B cell (primary cell): ENCODE measurements at regions not wholly inside any gene's neighbourhood (a gene's known extent, or its start where the extent isn't known, plus 50 kb on each side); places are given as distances from the start of the nearest gene placed in this dataset.

Source experiments
- ATAC-seq: fragments of 200-7000 bp; cut with Tn5 transposase; one replicate; pipeline ENCODE4 v1.10.0; 2021; ENCODE audit warnings: low read depth, mild to moderate bottlenecking, moderate number of reproducible peaks, moderate library complexity
- CTCF ChIA-PET: fragments of 350-600 bp; sonication (Branson Sonifier 250); formaldehyde crosslinking; loops from one replicate; lab custom pipeline; 2021; ENCODE audit warnings: antibody characterized with exemption, inconsistent platforms; lab: Charles Lee
- POLR2A ChIA-PET: fragments of 350-600 bp; sonication (Branson Sonifier 250); formaldehyde crosslinking; loops from one replicate; lab custom pipeline; 2021; ENCODE audit warnings: antibody characterized with exemption; lab: Charles Lee
- DNase-seq: peaks from one replicate; pipeline ENCODE4 v3.0.0; 2013
- H2AFZ ChIP-seq: 2 replicates; pipeline ENCODE4 v1.6.1; 2012; ENCODE audit warnings: mild to moderate bottlenecking, low read depth, low read length; ENCODE audit not compliant: insufficient read depth, poor library complexity, severe bottlenecking
- H3K27ac ChIP-seq, 2 donors: 1 replicate in 1 of 2; 2 replicates in 1 of 2; pipeline ENCODE4 v1.5.1; 2012 to 2013; ENCODE audit warnings: low read length in 2 of 2, mild to moderate bottlenecking in 2 of 2, moderate library complexity in 1 of 2
- H3K27me3 ChIP-seq, 4 experiments: fragments of 200-600 bp in 1 of 4; sonication (generic) in 1 of 4; replicated peaks in 1 of 4; 1 replicate in 2 of 4; 2 replicates in 2 of 4; pipeline versions ENCODE4 v1.6.1 to v1.7.0; 2013 to 2016; ENCODE audit warnings: low read length in 3 of 4, mild to moderate bottlenecking in 2 of 4, mixed read lengths in 1 of 4, moderate library complexity in 1 of 4; ENCODE audit not compliant: insufficient read depth in 4 of 4, control insufficient read depth in 3 of 4; ENCODE audit errors: control extremely low read depth in 1 of 4
- H3K36me3 ChIP-seq, 2 experiments: replicated peaks in 1 of 2; 1 replicate in 1 of 2; 2 replicates in 1 of 2; pipeline versions ENCODE4 v1.6.1 to v1.7.1; 2013; ENCODE audit warnings: low read length in 1 of 2; ENCODE audit not compliant: insufficient read depth in 2 of 2, control insufficient read depth in 1 of 2; ENCODE audit errors: control extremely low read depth in 1 of 2, extremely low read depth in 1 of 2
- H3K4me1 ChIP-seq, 2 donors: fragments of 200-600 bp in 1 of 2; sonication (generic) in 1 of 2; 1 replicate in 1 of 2; 2 replicates in 1 of 2; pipeline versions ENCODE4 v1.5.1 to v1.6.1; 2013 to 2017; ENCODE audit warnings: low read length in 2 of 2; ENCODE audit not compliant: control insufficient read depth in 2 of 2, insufficient read depth in 2 of 2
- H3K4me2 ChIP-seq: replicated peaks from 2 replicates; pipeline ENCODE3; 2012; ENCODE audit warnings: mild to moderate bottlenecking, low read depth, low read length; ENCODE audit not compliant: poor library complexity, severe bottlenecking
- H3K4me3 ChIP-seq, 5 experiments: fragments of 200-600 bp in 1 of 5; sonication (generic) in 1 of 5; 1 replicate in 3 of 5; 2 replicates in 2 of 5; pipeline versions ENCODE4 v1.5.1 to v1.7.0; 2011 to 2016; ENCODE audit warnings: low read length in 4 of 5, mild to moderate bottlenecking in 4 of 5, low read depth in 2 of 5, control low read depth in 1 of 5, moderate library complexity in 1 of 5; ENCODE audit not compliant: insufficient read depth in 1 of 5; ENCODE audit errors: control extremely low read depth in 1 of 5, extremely low read depth in 1 of 5
- H3K79me2 ChIP-seq: fragments of 200-600 bp; sonication (generic); one replicate; pipeline ENCODE4 v1.6.0; 2016; ENCODE audit warnings: low read length; ENCODE audit not compliant: control insufficient read depth, insufficient read depth
- H3K9ac ChIP-seq: fragments of 200-600 bp; sonication (generic); 2 replicates; pipeline ENCODE4 v1.6.1; 2017; ENCODE audit warnings: mild to moderate bottlenecking, low read length, moderate library complexity
- H3K9me3 ChIP-seq, 3 donors: one replicate each; pipeline versions ENCODE4 v1.6.1 to v1.7.1; 2013; ENCODE audit warnings: low read length in 2 of 3; ENCODE audit not compliant: control insufficient read depth in 2 of 3, insufficient read depth in 1 of 3; ENCODE audit errors: control extremely low read depth in 1 of 3
- H4K20me1 ChIP-seq: 2 replicates; pipeline ENCODE4 v1.6.0; 2012; ENCODE audit warnings: mild to moderate bottlenecking, low read length; ENCODE audit not compliant: insufficient read depth, control insufficient read depth, poor library complexity, severe bottlenecking
- H3K27ac Mint-ChIP-seq: one replicate; pipeline ENCODE4 v1.8.0; 2021; ENCODE audit warnings: mixed read lengths
- H3K27me3 Mint-ChIP-seq: one replicate; pipeline ENCODE4 v1.8.0; 2021; ENCODE audit warnings: mixed read lengths
- H3K4me1 Mint-ChIP-seq: one replicate; pipeline ENCODE4 v1.8.0; 2021; ENCODE audit warnings: mixed read lengths
- H3K4me3 Mint-ChIP-seq: one replicate; pipeline ENCODE4 v1.8.0; 2021; ENCODE audit warnings: mixed read lengths
- H3K9me3 Mint-ChIP-seq: one replicate; pipeline ENCODE4 v1.8.0; 2022; ENCODE audit warnings: mixed read lengths; ENCODE audit not compliant: insufficient read depth
- CTCF ChIP-seq: fragments of 200-600 bp; IDR thresholded peaks from one replicate; pipeline ENCODE4 v1.8.0; 2022; ENCODE audit warnings: antibody characterized with exemption, mild to moderate bottlenecking
- EZH2 ChIP-seq: IDR thresholded peaks from 2 replicates; pipeline ENCODE4 v1.6.1; 2012; ENCODE audit warnings: borderline replicate concordance, low read depth, mild to moderate bottlenecking, moderate library complexity, low read length; ENCODE audit not compliant: insufficient read depth, poor library complexity, severe bottlenecking
- WGBS: methylation state at CpG from one replicate; pipeline ENCODE4 v1.1.5; 2013; ENCODE audit warnings: missing lambda C conversion rate; ENCODE audit not compliant: insufficient coverage; 5-methylcytosine and 5-hydroxymethylcytosine counted together
- intact Hi-C: fragments of 100-400 bp; cut with micrococcal nuclease; formaldehyde crosslinking; loops from one replicate; pipeline ENCODE4 v1.10.0; 2022

GRCh38 chr13:63206461-63206860 is 1790.8 kb upstream of the PCDH20 start:
- H3K9me3 ChIP-seq = no peaks in the 10 kb centered on the region
- no peaks in the 10 kb centered on the region for H3K36me3 ChIP-seq
- H2AFZ ChIP-seq = no peak overlapping the region
- ChIA-PET POLR2A (no interaction called here), CTCF (no interaction called here)
- H3K9ac ChIP-seq = no peak overlapping the region
- no peak overlapping the region for H3K27ac Mint-ChIP-seq
- H4K20me1 ChIP-seq = no peaks in the 10 kb centered on the region
- H3K27me3 Mint-ChIP-seq = no peaks in the 10 kb centered on the region
- intact Hi-C loops = no loop called here
- H3K79me2 ChIP-seq = no peaks in the 10 kb centered on the region
- H3K4me3 Mint-ChIP-seq = no peak overlapping the region
- H3K4me2 ChIP-seq = no peak overlapping the region
- TF ChIP-seq CTCF (no peak), EZH2 (no peak)
- ATAC-seq (no peak), DNase-seq (no peak)
- no peak overlapping the region for H3K4me3 ChIP-seq
- H3K27ac ChIP-seq = no peak overlapping the region
- H3K9me3 Mint-ChIP-seq = no peaks in the 10 kb centered on the region
- no peaks in the 10 kb centered on the region for H3K27me3 ChIP-seq
- no CpG with 5 or more reads among the region's 1 CpG for WGBS
- H3K4me1 ChIP-seq = no peaks in the 10 kb centered on the region
- H3K4me1 Mint-ChIP-seq = no peaks in the 10 kb centered on the region

GRCh38 chr13:63201493-63201892 is 1785.8 kb upstream of the PCDH20 start:
- Histone ChIP-seq H3K4me2 (no peak overlapping the region), H3K27ac (no peak overlapping the region), H3K9me3 (peaks cover 0 to 3% (median 0%) of the 10 kb centered on the region in 3 donors), H3K9ac (no peak overlapping the region), H3K27me3 (no peaks in the 10 kb centered on the region), H4K20me1 (no peaks in the 10 kb centered on the region), H3K4me1 (no peaks in the 10 kb centered on the region), H3K4me3 (no peak overlapping the region), H2AFZ (no peak overlapping the region), H3K79me2 (no peaks in the 10 kb centered on the region), H3K36me3 (no peaks in the 10 kb centered on the region)
- CTCF ChIA-PET = no interaction called here
- TF ChIP-seq CTCF = no peak
- no peak for TF ChIP-seq EZH2
- DNase-seq (no peak), ATAC-seq (no peak)
- H3K27ac Mint-ChIP-seq = no peak overlapping the region
- POLR2A ChIA-PET = no interaction called here
- H3K27me3 Mint-ChIP-seq = no peaks in the 10 kb centered on the region
- H3K9me3 Mint-ChIP-seq = no peaks in the 10 kb centered on the region
- no CpG with 5 or more reads among the region's 1 CpG for WGBS
- no peak overlapping the region for H3K4me3 Mint-ChIP-seq
- no peaks in the 10 kb centered on the region for H3K4me1 Mint-ChIP-seq
- intact Hi-C loops = no loop called here
